ENCODE measurements at regions not wholly inside any gene's neighbourhood (a gene's known extent, or its start where the extent isn't known, plus 50 kb on each side); places are given as distances from the start of the nearest gene placed in this dataset.
"Not testable (repeated sequence)": the region's sequence is repeated elsewhere in the genome, so short reads cannot be mapped to it uniquely, and the experiment has no call there.

- DNase-seq (ENCODE audit: low read depth), result not testable (repeated sequence)
Observed at GRCh38 chr2:194276667-194277066, 1380.4 kb upstream of the SLC39A10 start.

- DNase-seq (ENCODE audit: low read depth), result no peak
Observed at GRCh38 chr2:194271293-194271961, 1385.6 kb upstream of the SLC39A10 start.

GRCh38 chr2:194270648-194271047 is 1386.4 kb upstream of the SLC39A10 start:
- DNase-seq (ENCODE audit: low read depth), result no peak

GRCh38 chr2:194264586-194264985 is 1392.4 kb upstream of the SLC39A10 start:
- DNase-seq (ENCODE audit: low read depth), result no peak

GRCh38 chr2:194260185-194260584 is 1396.8 kb upstream of the SLC39A10 start:
- DNase-seq (ENCODE audit: low read depth), result no peak

- DNase-seq (ENCODE audit: low read depth), result no peak
Observed at GRCh38 chr2:194257095-194257494, 1399.9 kb upstream of the SLC39A10 start.

GRCh38 chr2:194253528-194254259 is 1403.3 kb upstream of the SLC39A10 start:
- DNase-seq (ENCODE audit: low read depth), result no peak

- DNase-seq (ENCODE audit: low read depth), result no peak
Observed at GRCh38 chr2:194252127-194252526, 1404.9 kb upstream of the SLC39A10 start.

- DNase-seq (ENCODE audit: low read depth), result no peak
Observed at GRCh38 chr2:194232600-194232999, 1424.4 kb upstream of the SLC39A10 start.

GRCh38 chr2:194223218-194223617 is 1433.8 kb upstream of the SLC39A10 start:
- DNase-seq (ENCODE audit: low read depth), result no peak

- DNase-seq (ENCODE audit: low read depth), result no peak
Observed at GRCh38 chr2:194214192-194214591, 1442.8 kb upstream of the SLC39A10 start.

GRCh38 chr2:194205568-194206227 is 1451.3 kb upstream of the SLC39A10 start:
- no peak for DNase-seq (ENCODE audit: low read depth)

GRCh38 chr2:194203898-194204297 is 1453.1 kb upstream of the SLC39A10 start:
- DNase-seq (ENCODE audit: low read depth), result peak; percentile 12

GRCh38 chr2:194182888-194183287 is 1474.1 kb upstream of the SLC39A10 start:
- no peak for DNase-seq (ENCODE audit: low read depth)

GRCh38 chr2:194176134-194176533 is 1480.9 kb upstream of the SLC39A10 start:
- no peak for DNase-seq (ENCODE audit: low read depth)

GRCh38 chr2:194166818-194167217 is 1490.2 kb upstream of the SLC39A10 start:
- DNase-seq (ENCODE audit: low read depth), result peak; percentile 35

GRCh38 chr2:194155431-194155830 is 1501.6 kb upstream of the SLC39A10 start:
- DNase-seq (ENCODE audit: low read depth), result no peak

- DNase-seq (ENCODE audit: low read depth), result no peak
Observed at GRCh38 chr2:194151231-194151630, 1505.8 kb upstream of the SLC39A10 start.

- DNase-seq (ENCODE audit: low read depth), result no peak
Observed at GRCh38 chr2:194135463-194135862, 1521.6 kb upstream of the SLC39A10 start.

GRCh38 chr2:194128810-194129209 is 1528.2 kb upstream of the SLC39A10 start:
- DNase-seq (ENCODE audit: low read depth), result no peak

GRCh38 chr2:194126418-194126817 is 1530.6 kb upstream of the SLC39A10 start:
- DNase-seq (ENCODE audit: low read depth), result no peak

GRCh38 chr2:194116861-194117260 is 1540.2 kb upstream of the SLC39A10 start:
- no peak for DNase-seq (ENCODE audit: low read depth)

GRCh38 chr2:194105358-194105757 is 1551.7 kb upstream of the SLC39A10 start:
- DNase-seq (ENCODE audit: low read depth), result no peak
